HepG2 (cell line): ENCODE measurements at regions not wholly inside any gene's neighbourhood (a gene's known extent, or its start where the extent isn't known, plus 50 kb on each side); places are given as distances from the start of the nearest gene placed in this dataset.
A peak's percentile ranks its signal among the peaks of the same experiment; 100 is the strongest.

Experiments used
- AKAP8 ChIP-seq: sonication (generic); formaldehyde crosslinking; IDR thresholded peaks from 2 replicates; pipeline ENCODE4 v1.5.1; 2020; ENCODE audit warnings: mild to moderate bottlenecking, missing genetic modification reagents
- ATF7 ChIP-seq, 2 experiments: fragments of 450-650 bp in 1 of 2; sonication (generic) in 1 of 2; formaldehyde crosslinking in 1 of 2; IDR thresholded peaks; 2 replicates each; pipeline versions ENCODE4 v1.4.0 to v1.6.1; 2016 to 2020; ENCODE audit warnings: antibody characterized with exemption in 1 of 2, mild to moderate bottlenecking in 1 of 2, missing genetic modification reagents in 1 of 2
- EP300 ChIP-seq, 3 experiments: sonication (generic) in 1 of 3; formaldehyde crosslinking in 1 of 3; IDR thresholded peaks; 2 replicates each; pipeline versions ENCODE4 v1.5.1 to v1.6.1; 2011 to 2020; ENCODE audit warnings: low read depth in 2 of 3, low read length in 2 of 3, borderline replicate concordance in 1 of 3, improper control_type of control experiment in 1 of 3, mild to moderate bottlenecking in 1 of 3, missing genetic modification reagents in 1 of 3, moderate library complexity in 1 of 3
- ETV6 ChIP-seq: sonication (generic); formaldehyde crosslinking; conservative IDR thresholded peaks from 2 replicates; pipeline ENCODE4 v1.4.0; 2020; ENCODE audit warnings: missing genetic modification reagents
- FOXK1 ChIP-seq: sonication (generic); formaldehyde crosslinking; IDR thresholded peaks from 2 replicates; pipeline ENCODE4 v1.4.0; 2020; ENCODE audit warnings: low read depth, missing genetic modification reagents, borderline replicate concordance
- IRF2 ChIP-seq: IDR thresholded peaks from 2 replicates; pipeline ENCODE4 v1.6.1; 2018; ENCODE audit warnings: missing genetic modification reagents, missing compliant biosample characterization
- MAF1 ChIP-seq: sonication (generic); formaldehyde crosslinking; IDR thresholded peaks from 2 replicates; pipeline ENCODE4 v1.5.0; 2020; ENCODE audit warnings: missing genetic modification reagents, borderline replicate concordance
- MAZ ChIP-seq, 2 experiments: sonication (generic) in 1 of 2; formaldehyde crosslinking in 1 of 2; IDR thresholded peaks; 2 replicates each; pipeline versions ENCODE4 v1.5.0 to v1.6.1; 2012 to 2020; ENCODE audit warnings: low read depth in 2 of 2, mild to moderate bottlenecking in 2 of 2, borderline replicate concordance in 1 of 2, improper control_type of control experiment in 1 of 2, low read length in 1 of 2, missing genetic modification reagents in 1 of 2, moderate library complexity in 1 of 2
- NFKB2 ChIP-seq: sonication (generic); formaldehyde crosslinking; IDR thresholded peaks from 2 replicates; pipeline ENCODE4 v1.4.0; 2020; ENCODE audit warnings: missing genetic modification reagents, borderline replicate concordance
- RBM22 ChIP-seq: fragments of 200-400 bp; formaldehyde crosslinking; optimal IDR thresholded peaks from 2 replicates; pipeline ENCODE3; 2017; ENCODE audit warnings: mild to moderate bottlenecking, low read length, moderate library complexity
- RFX3 ChIP-seq: IDR thresholded peaks from 2 replicates; pipeline ENCODE4 v1.6.1; 2016; ENCODE audit warnings: missing biosample characterization, missing genetic modification reagents
- RFXAP ChIP-seq: sonication (generic); formaldehyde crosslinking; IDR thresholded peaks from 2 replicates; pipeline ENCODE4 v1.4.0; 2020; ENCODE audit warnings: missing genetic modification reagents, borderline replicate concordance
- TP53 ChIP-seq: sonication (generic); formaldehyde crosslinking; conservative IDR thresholded peaks from 2 replicates; pipeline ENCODE4 v1.4.0; 2020; ENCODE audit warnings: missing genetic modification reagents
- ZNF550 ChIP-seq: sonication (generic); formaldehyde crosslinking; IDR thresholded peaks from 2 replicates; pipeline ENCODE4 v1.4.0; 2020; ENCODE audit warnings: mild to moderate bottlenecking, missing genetic modification reagents, borderline replicate concordance
- ZNF772 ChIP-seq: sonication (generic); formaldehyde crosslinking; IDR thresholded peaks from 2 replicates; pipeline ENCODE4 v1.5.0; 2020; ENCODE audit warnings: mild to moderate bottlenecking, missing genetic modification reagents
- ZNF782 ChIP-seq: sonication (generic); formaldehyde crosslinking; IDR thresholded peaks from 2 replicates; pipeline ENCODE4 v1.4.0; 2020; ENCODE audit warnings: missing genetic modification reagents, mild to moderate bottlenecking, borderline replicate concordance
- TF ChIP-seq, protein P1 (sequence below), 2 experiments: fragments of 450-650 bp in 1 of 2; sonication (generic) in 1 of 2; formaldehyde crosslinking; IDR thresholded peaks; 2 replicates each; pipeline versions ENCODE4 v1.5.0 to v1.8.0; 2020 to 2022; ENCODE audit warnings: mild to moderate bottlenecking in 1 of 2, missing genetic modification reagents in 1 of 2
- TF ChIP-seq, protein P2 (sequence below): sonication (generic); formaldehyde crosslinking; IDR thresholded peaks from 2 replicates; pipeline ENCODE4 v1.8.0; 2022; ENCODE audit warnings: low read depth, missing genetic modification reagents
- TF ChIP-seq, protein P3 (sequence below): fragments of 450-650 bp; IDR thresholded peaks from 2 replicates; pipeline ENCODE4 v1.6.1; 2017
- TF ChIP-seq, protein P4 (sequence below): sonication (generic); formaldehyde crosslinking; IDR thresholded peaks from 2 replicates; pipeline ENCODE4; 2020; ENCODE audit warnings: missing genetic modification reagents, mild to moderate bottlenecking, borderline replicate concordance

DNA sequence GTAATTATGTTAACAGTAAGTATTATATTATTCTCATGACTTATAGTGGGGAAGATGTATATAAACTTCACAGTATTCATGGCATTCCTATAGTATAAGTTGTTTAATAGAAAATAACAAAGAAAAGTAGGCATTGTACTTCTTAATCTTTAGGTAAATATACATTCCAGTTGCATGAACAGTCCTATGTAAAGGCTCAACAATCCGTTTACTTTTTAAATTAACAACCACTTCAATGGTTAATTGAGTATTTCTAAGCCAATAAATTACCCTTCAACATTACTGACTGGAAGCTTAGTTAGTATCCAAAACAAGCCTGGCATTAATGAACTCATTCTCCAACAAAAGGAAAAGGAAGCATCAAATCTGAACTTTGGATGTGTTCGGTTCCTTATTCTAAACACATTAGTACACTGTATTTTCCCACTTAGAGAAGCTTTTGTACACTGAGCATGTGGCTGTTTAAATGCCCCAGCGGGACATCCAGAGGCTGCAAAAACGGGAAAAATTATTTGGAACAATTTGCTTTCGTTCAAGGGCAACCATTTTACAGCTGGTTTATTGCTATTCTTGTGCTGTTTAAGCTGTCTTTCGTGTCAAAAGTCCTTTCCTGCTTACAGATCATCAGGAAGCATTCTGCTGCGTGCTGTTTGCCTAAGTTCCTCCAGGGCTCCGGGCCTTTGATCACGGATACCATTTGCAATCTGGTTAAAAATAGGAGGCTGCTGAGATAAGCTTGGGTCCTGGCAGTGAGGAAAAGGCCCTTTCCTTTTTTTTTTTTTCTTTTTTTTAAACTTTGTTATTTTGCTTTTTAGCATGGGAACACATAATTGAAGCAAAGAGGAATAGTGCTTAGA is 460.3 kb downstream of the SPRY1 start (continued):
- TF ChIP-seq, protein P1, sequence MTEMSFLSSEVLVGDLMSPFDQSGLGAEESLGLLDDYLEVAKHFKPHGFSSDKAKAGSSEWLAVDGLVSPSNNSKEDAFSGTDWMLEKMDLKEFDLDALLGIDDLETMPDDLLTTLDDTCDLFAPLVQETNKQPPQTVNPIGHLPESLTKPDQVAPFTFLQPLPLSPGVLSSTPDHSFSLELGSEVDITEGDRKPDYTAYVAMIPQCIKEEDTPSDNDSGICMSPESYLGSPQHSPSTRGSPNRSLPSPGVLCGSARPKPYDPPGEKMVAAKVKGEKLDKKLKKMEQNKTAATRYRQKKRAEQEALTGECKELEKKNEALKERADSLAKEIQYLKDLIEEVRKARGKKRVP (CRISPR knock-in tag; IDR thresholded peaks at IDR 0.05), result no peak
- TF ChIP-seq, protein P2, sequence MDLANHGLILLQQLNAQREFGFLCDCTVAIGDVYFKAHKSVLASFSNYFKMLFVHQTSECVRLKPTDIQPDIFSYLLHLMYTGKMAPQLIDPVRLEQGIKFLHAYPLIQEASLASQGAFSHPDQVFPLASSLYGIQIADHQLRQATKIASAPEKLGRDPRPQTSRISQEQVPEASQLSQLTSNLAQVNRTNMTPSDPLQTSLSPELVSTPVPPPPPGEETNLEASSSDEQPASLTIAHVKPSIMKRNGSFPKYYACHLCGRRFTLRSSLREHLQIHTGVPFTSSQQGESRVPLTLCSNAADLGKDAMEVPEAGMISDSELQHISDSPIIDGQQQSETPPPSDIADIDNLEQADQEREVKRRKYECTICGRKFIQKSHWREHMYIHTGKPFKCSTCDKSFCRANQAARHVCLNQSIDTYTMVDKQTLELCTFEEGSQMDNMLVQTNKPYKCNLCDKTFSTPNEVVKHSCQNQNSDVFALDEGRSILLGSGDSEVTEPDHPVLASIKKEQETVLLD (CRISPR knock-in tag), result no peak
- TF ChIP-seq TP53 (CRISPR knock-in tag) (no peak), ETV6 (CRISPR knock-in tag) (no peak), AKAP8 (CRISPR knock-in tag) (no peak; the same call in 1 of the 2 replicates), MAZ (IDR thresholded peaks at IDR 0.05; ENCODE audit: borderline replicate concordance, low read depth, low read length) (no peak), MAZ (CRISPR knock-in tag; IDR thresholded peaks at IDR 0.05; ENCODE audit: low read depth) (no peak), ZNF782 (CRISPR knock-in tag) (no peak), RFXAP (CRISPR knock-in tag) (0 out of 2 replicates have a peak, but pooled peaks have one; percentile 25), MAF1 (no peak), IRF2 (CRISPR knock-in tag) (peak; percentile 74), RBM22 (no peak), RFX3 (CRISPR knock-in tag) (no peak), EP300 (IDR thresholded peaks at IDR 0.05; ENCODE audit: low read depth in 2 of 2, low read length in 2 of 2) (peak; percentile 32 to 89; a peak in 3 of 4 replicates), EP300 (CRISPR knock-in tag; IDR thresholded peaks at IDR 0.05; ENCODE audit: borderline replicate concordance) (peak; percentile 82; the same call in 1 of the 2 replicates), FOXK1 (CRISPR knock-in tag) (no peak), ZNF772 (0 out of 2 replicates have a peak, but pooled peaks have one; percentile 33), ATF7 (IDR thresholded peaks at IDR 0.05) (no peak), ATF7 (CRISPR knock-in tag; IDR thresholded peaks at IDR 0.05) (no peak), NFKB2 (no peak), ZNF550 (CRISPR knock-in tag) (no peak)
- TF ChIP-seq, protein P3, sequence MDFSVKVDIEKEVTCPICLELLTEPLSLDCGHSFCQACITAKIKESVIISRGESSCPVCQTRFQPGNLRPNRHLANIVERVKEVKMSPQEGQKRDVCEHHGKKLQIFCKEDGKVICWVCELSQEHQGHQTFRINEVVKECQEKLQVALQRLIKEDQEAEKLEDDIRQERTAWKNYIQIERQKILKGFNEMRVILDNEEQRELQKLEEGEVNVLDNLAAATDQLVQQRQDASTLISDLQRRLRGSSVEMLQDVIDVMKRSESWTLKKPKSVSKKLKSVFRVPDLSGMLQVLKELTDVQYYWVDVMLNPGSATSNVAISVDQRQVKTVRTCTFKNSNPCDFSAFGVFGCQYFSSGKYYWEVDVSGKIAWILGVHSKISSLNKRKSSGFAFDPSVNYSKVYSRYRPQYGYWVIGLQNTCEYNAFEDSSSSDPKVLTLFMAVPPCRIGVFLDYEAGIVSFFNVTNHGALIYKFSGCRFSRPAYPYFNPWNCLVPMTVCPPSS, result no peak
- TF ChIP-seq, protein P4, sequence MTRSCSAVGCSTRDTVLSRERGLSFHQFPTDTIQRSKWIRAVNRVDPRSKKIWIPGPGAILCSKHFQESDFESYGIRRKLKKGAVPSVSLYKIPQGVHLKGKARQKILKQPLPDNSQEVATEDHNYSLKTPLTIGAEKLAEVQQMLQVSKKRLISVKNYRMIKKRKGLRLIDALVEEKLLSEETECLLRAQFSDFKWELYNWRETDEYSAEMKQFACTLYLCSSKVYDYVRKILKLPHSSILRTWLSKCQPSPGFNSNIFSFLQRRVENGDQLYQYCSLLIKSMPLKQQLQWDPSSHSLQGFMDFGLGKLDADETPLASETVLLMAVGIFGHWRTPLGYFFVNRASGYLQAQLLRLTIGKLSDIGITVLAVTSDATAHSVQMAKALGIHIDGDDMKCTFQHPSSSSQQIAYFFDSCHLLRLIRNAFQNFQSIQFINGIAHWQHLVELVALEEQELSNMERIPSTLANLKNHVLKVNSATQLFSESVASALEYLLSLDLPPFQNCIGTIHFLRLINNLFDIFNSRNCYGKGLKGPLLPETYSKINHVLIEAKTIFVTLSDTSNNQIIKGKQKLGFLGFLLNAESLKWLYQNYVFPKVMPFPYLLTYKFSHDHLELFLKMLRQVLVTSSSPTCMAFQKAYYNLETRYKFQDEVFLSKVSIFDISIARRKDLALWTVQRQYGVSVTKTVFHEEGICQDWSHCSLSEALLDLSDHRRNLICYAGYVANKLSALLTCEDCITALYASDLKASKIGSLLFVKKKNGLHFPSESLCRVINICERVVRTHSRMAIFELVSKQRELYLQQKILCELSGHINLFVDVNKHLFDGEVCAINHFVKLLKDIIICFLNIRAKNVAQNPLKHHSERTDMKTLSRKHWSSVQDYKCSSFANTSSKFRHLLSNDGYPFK (CRISPR knock-in tag), result no peak
